Endothelial cell of umbilical vein (primary cell): ENCODE measurements at regions not wholly inside any gene's neighbourhood (a gene's known extent, or its start where the extent isn't known, plus 50 kb on each side); places are given as distances from the start of the nearest gene placed in this dataset.

Experiments
- BruUV-seq: library from RNA; stranded (reverse); fragments of 400-500 nt; replicated peaks from 2 replicates; lab custom pipeline; 2021; lab: Mats Ljungman, UMichigan
- CTCF ChIA-PET: fragments of 300-600, 350-600 bp; sonication (Branson Sonifier 250); formaldehyde crosslinking; loops from one replicate; lab custom pipeline; 2021; ENCODE audit warnings: antibody characterized with exemption, inconsistent platforms; lab: Charles Lee
- POLR2A ChIA-PET: fragments of 300-600, 350-600 bp; sonication (Branson Sonifier 250); formaldehyde crosslinking; loops from one replicate; lab custom pipeline; 2021; ENCODE audit warnings: antibody characterized with exemption, inconsistent platforms; lab: Charles Lee
- DNase-seq: peaks from one replicate; pipeline ENCODE4 v3.0.0-alpha.2; 2011; ENCODE audit warnings: low read depth, low spot score
- FAIRE-seq: peaks from 2 replicates; lab custom pipeline; 2011; peaks lifted over from hg19 to GRCh38; lab: Jason Lieb, UNC
- H2AFZ ChIP-seq: 2 replicates; pipeline ENCODE4 v1.6.0; 2012; ENCODE audit warnings: low read depth, low read length, control low read depth, inconsistent platforms
- H3K27ac ChIP-seq: 2 replicates; pipeline ENCODE4 v1.5.1; 2011; ENCODE audit warnings: low read depth, mild to moderate bottlenecking, control low read depth, low read length, moderate library complexity; ENCODE audit not compliant: insufficient read depth
- H3K27me3 ChIP-seq, 2 experiments: 2 replicates each; pipeline versions ENCODE4 v1.6.0 to v1.6.1; 2011; ENCODE audit warnings: low read length in 2 of 2, mixed read lengths in 1 of 2; ENCODE audit not compliant: control insufficient read depth in 2 of 2, insufficient read depth in 2 of 2
- H3K36me3 ChIP-seq, 2 experiments: 2 replicates in 1 of 2; 3 replicates in 1 of 2; pipeline ENCODE4 v1.5.1; 2011; ENCODE audit warnings: low read length in 2 of 2, mild to moderate bottlenecking in 1 of 2, moderate library complexity in 1 of 2; ENCODE audit not compliant: control insufficient read depth in 2 of 2, insufficient read depth in 2 of 2; ENCODE audit errors: extremely low read depth in 1 of 2
- H3K4me1 ChIP-seq: 3 replicates; pipeline ENCODE4 v1.5.1; 2011; ENCODE audit warnings: mild to moderate bottlenecking, low read length; ENCODE audit not compliant: control insufficient read depth, insufficient read depth; ENCODE audit errors: extremely low read depth
- H3K4me2 ChIP-seq: 2 replicates; pipeline ENCODE4 v1.6.1; 2011; ENCODE audit warnings: low read length, control low read depth, mixed read lengths; ENCODE audit not compliant: insufficient read depth
- H3K4me3 ChIP-seq, 3 experiments: fragments of 200-600 bp in 1 of 3; sonication (generic), shearing (Covaris generic) in 1 of 3; replicated peaks in 1 of 3; 2 replicates each; pipeline ENCODE4 v1.5.1; 2011 to 2016; ENCODE audit warnings: control low read depth in 3 of 3, low read length in 3 of 3, mild to moderate bottlenecking in 2 of 3, inconsistent platforms in 1 of 3, low read depth in 1 of 3, moderate library complexity in 1 of 3; ENCODE audit not compliant: insufficient read depth in 1 of 3
- H3K79me2 ChIP-seq: 2 replicates; pipeline ENCODE4 v1.6.0; 2012; ENCODE audit warnings: low read length, inconsistent platforms; ENCODE audit not compliant: control insufficient read depth, insufficient read depth
- H3K9ac ChIP-seq: replicated peaks from 2 replicates; pipeline ENCODE3; 2011; ENCODE audit warnings: low read length, control low read depth; ENCODE audit not compliant: insufficient read depth; ENCODE audit errors: extremely low read depth
- H3K9me1 ChIP-seq: replicated peaks from 3 replicates; pipeline ENCODE4 v1.6.0; 2011; ENCODE audit warnings: mild to moderate bottlenecking, low read length; ENCODE audit not compliant: control insufficient read depth, insufficient read depth; ENCODE audit errors: extremely low read depth
- H3K9me3 ChIP-seq: replicated peaks from 2 replicates; pipeline ENCODE4 v1.5.1; 2012; ENCODE audit warnings: low read length, inconsistent platforms; ENCODE audit not compliant: control insufficient read depth, insufficient read depth
- H4K20me1 ChIP-seq: replicated peaks from 2 replicates; pipeline ENCODE3; 2011; ENCODE audit warnings: mild to moderate bottlenecking, low read length; ENCODE audit not compliant: control insufficient read depth, insufficient read depth; ENCODE audit errors: extremely low read depth
- EZH2 ChIP-seq: IDR thresholded peaks from 2 replicates; pipeline ENCODE4 v1.6.1; 2012; ENCODE audit warnings: borderline replicate concordance, low read depth, mild to moderate bottlenecking, moderate library complexity, low read length, inconsistent platforms; ENCODE audit not compliant: severe bottlenecking
- GATA2 ChIP-seq: IDR thresholded peaks from 2 replicates; pipeline ENCODE4 v1.7.0; 2011; ENCODE audit warnings: low read depth, mild to moderate bottlenecking, moderate library complexity, mixed read lengths, low read length; ENCODE audit not compliant: insufficient read length, insufficient read depth
- MYC ChIP-seq: IDR thresholded peaks from one replicate; pipeline ENCODE4 v1.6.1; 2011; ENCODE audit warnings: mild to moderate bottlenecking, low read depth, low read length
- POLR2A ChIP-seq: IDR thresholded peaks from 2 replicates; pipeline ENCODE4 v1.6.1; 2012; ENCODE audit warnings: low read depth, mild to moderate bottlenecking, control low read depth, low read length
- POLR2AphosphoS5 ChIP-seq: IDR thresholded peaks from 2 replicates; pipeline ENCODE4 v1.6.1; 2012; ENCODE audit warnings: low read depth, mild to moderate bottlenecking, control low read depth, low read length, moderate library complexity; ENCODE audit not compliant: insufficient read depth
- dilution Hi-C: fragments of 300-500 bp; cut with MboI; formaldehyde crosslinking; loops from one replicate; pipeline ENCODE4 v1.15.0; 2019; ENCODE audit warnings: low sequenced_read_pairs; ENCODE audit not compliant: extremely low pct_ligation_motif_present
- intact Hi-C: fragments of 100-400 bp; cut with micrococcal nuclease; formaldehyde crosslinking; loops from one replicate; pipeline ENCODE4 v1.10.0; 2022
- TF ChIP-seq, protein P1 (sequence below): IDR thresholded peaks from 2 replicates; pipeline ENCODE4 v1.6.1; 2011; ENCODE audit not compliant: insufficient read depth, insufficient read length
- TF ChIP-seq, protein P2 (sequence below), 2 donors: IDR thresholded peaks; 1 replicate in 1 of 2; 2 replicates in 1 of 2; pipeline ENCODE4 v1.5.1; 2011; ENCODE audit warnings: low read length in 2 of 2, mild to moderate bottlenecking in 2 of 2, moderate library complexity in 2 of 2, control low read depth in 1 of 2, inconsistent platforms in 1 of 2, low read depth in 1 of 2; ENCODE audit not compliant: insufficient read depth in 1 of 2; ENCODE audit errors: extremely low read depth in 1 of 2

DNA sequence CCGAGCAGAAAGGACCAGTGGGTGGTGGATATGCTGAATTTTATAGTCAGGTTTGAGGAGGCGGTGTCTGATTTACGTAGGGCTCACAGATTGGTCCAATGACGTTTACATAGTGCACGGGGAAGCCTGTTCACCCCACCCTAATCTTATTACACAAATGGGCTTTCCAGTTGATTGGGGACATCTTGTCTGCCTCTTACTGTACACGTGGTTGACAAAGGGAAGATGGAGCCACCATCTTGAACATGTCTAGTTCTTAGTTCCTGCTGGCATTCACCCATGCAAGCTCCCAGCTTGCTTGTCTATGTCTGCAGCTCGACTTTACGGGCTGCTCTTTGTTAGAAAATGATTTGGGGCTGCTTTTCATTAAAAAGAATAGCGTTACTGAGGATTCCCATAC, 332.0 kb upstream of the SLCO3A1 start:
- TF ChIP-seq POLR2AphosphoS5: no peak
- no peak for TF ChIP-seq MYC
- TF ChIP-seq, protein P1, sequence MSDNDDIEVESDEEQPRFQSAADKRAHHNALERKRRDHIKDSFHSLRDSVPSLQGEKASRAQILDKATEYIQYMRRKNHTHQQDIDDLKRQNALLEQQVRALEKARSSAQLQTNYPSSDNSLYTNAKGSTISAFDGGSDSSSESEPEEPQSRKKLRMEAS: no peak
- TF ChIP-seq GATA2: no peak
- TF ChIP-seq, protein P2, sequence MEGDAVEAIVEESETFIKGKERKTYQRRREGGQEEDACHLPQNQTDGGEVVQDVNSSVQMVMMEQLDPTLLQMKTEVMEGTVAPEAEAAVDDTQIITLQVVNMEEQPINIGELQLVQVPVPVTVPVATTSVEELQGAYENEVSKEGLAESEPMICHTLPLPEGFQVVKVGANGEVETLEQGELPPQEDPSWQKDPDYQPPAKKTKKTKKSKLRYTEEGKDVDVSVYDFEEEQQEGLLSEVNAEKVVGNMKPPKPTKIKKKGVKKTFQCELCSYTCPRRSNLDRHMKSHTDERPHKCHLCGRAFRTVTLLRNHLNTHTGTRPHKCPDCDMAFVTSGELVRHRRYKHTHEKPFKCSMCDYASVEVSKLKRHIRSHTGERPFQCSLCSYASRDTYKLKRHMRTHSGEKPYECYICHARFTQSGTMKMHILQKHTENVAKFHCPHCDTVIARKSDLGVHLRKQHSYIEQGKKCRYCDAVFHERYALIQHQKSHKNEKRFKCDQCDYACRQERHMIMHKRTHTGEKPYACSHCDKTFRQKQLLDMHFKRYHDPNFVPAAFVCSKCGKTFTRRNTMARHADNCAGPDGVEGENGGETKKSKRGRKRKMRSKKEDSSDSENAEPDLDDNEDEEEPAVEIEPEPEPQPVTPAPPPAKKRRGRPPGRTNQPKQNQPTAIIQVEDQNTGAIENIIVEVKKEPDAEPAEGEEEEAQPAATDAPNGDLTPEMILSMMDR (IDR thresholded peaks at IDR 0.05; ENCODE audit: extremely low read depth in 1 of 2, insufficient read depth in 1 of 2, low read depth in 1 of 2, low read length in 2 of 2): no peak
- no peak for TF ChIP-seq EZH2
- TF ChIP-seq POLR2A: no peak
- Histone ChIP-seq H3K4me1 (no peaks in the 10 kb centered on the region), H3K9me3 (peaks cover 2% of the 10 kb centered on the region), H3K79me2 (no peaks in the 10 kb centered on the region), H3K27ac (no peak overlapping the region), H3K27me3 (no peaks in the 10 kb centered on the region), H3K9me1 (no peaks in the 10 kb centered on the region), H3K36me3 (no peaks in the 10 kb centered on the region), H3K4me3 (no peak overlapping the region), H4K20me1 (no peaks in the 10 kb centered on the region), H3K9ac (no peak overlapping the region), H3K4me2 (no peak overlapping the region), H2AFZ (no peak overlapping the region)
- intact Hi-C loops (no loop called here), dilution Hi-C loops (no loop called here)
- BruUV-seq: no TSS peak
- ChIA-PET CTCF (no interaction called here), POLR2A (no interaction called here)
- DNase-seq (no peak), FAIRE-seq (no peak)
